SK-N-SH treated with all-trans-retinoic acid at 6 μM for 48 hours (cell line): ENCODE measurements at regions not wholly inside any gene's neighbourhood (a gene's known extent, or its start where the extent isn't known, plus 50 kb on each side); places are given as distances from the start of the nearest gene placed in this dataset.

Experiments used
- CSRNP3 ChIP-seq: fragments of 250-450 bp; sonication (Bioruptor Pico); IDR thresholded peaks from 2 replicates; pipeline ENCODE4 v1.5.1; 2021; ENCODE audit warnings: mild to moderate bottlenecking, moderate library complexity
- PATZ1 ChIP-seq: fragments of 250-450 bp; sonication (Bioruptor Pico); IDR thresholded peaks from 2 replicates; pipeline ENCODE4 v1.8.0; 2020; ENCODE audit warnings: mild to moderate bottlenecking, moderate library complexity, borderline replicate concordance
- SNAI2 ChIP-seq: fragments of 250-450 bp; sonication (Bioruptor Pico); IDR thresholded peaks from 2 replicates; pipeline ENCODE4 v1.5.0; 2020; ENCODE audit warnings: mild to moderate bottlenecking, moderate library complexity
- ZFP3 ChIP-seq: fragments of 250-450 bp; sonication (Bioruptor Pico); IDR thresholded peaks from 2 replicates; pipeline ENCODE4 v1.5.0; 2020; ENCODE audit warnings: mild to moderate bottlenecking, moderate library complexity
- ZFP30 ChIP-seq: fragments of 450-650 bp; formaldehyde crosslinking; IDR thresholded peaks from 2 replicates; pipeline ENCODE4 v1.5.0; 2022; ENCODE audit warnings: mild to moderate bottlenecking, moderate library complexity
- ZNF565 ChIP-seq: fragments of 450-650 bp; formaldehyde crosslinking; conservative IDR thresholded peaks from 2 replicates; pipeline ENCODE4 v1.5.0; 2020; ENCODE audit warnings: low read depth, mild to moderate bottlenecking, moderate library complexity
- ZNF8 ChIP-seq: fragments of 450-650 bp; formaldehyde crosslinking; IDR thresholded peaks from 2 replicates; pipeline ENCODE4 v1.5.0; 2020; ENCODE audit warnings: mild to moderate bottlenecking, moderate library complexity
- TF ChIP-seq, protein P1 (sequence below): fragments of 250-450 bp; sonication (Bioruptor Pico); IDR thresholded peaks from 2 replicates; pipeline ENCODE4 v1.8.0; 2021; ENCODE audit warnings: low read depth, mild to moderate bottlenecking, moderate library complexity, borderline replicate concordance
- TF ChIP-seq, protein P2 (sequence below): fragments of 250-450 bp; sonication (Bioruptor Pico); IDR thresholded peaks from 2 replicates; pipeline ENCODE4 v1.5.0; 2020; ENCODE audit warnings: mild to moderate bottlenecking, moderate library complexity

- TF ChIP-seq ZNF565 (no peak), ZFP30 (CRISPR knock-in tag) (no peak), SNAI2 (no peak), PATZ1 (CRISPR knock-in tag) (no peak), ZNF8 (CRISPR knock-in tag) (no peak), ZFP3 (CRISPR knock-in tag) (no peak), CSRNP3 (CRISPR knock-in tag) (no peak)
- TF ChIP-seq, protein P1, sequence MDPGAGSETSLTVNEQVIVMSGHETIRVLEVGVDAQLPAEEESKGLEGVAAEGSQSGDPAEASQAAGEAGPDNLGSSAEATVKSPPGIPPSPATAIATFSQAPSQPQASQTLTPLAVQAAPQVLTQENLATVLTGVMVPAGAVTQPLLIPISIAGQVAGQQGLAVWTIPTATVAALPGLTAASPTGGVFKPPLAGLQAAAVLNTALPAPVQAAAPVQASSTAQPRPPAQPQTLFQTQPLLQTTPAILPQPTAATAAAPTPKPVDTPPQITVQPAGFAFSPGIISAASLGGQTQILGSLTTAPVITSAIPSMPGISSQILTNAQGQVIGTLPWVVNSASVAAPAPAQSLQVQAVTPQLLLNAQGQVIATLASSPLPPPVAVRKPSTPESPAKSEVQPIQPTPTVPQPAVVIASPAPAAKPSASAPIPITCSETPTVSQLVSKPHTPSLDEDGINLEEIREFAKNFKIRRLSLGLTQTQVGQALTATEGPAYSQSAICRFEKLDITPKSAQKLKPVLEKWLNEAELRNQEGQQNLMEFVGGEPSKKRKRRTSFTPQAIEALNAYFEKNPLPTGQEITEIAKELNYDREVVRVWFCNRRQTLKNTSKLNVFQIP (CRISPR knock-in tag): no peak
- TF ChIP-seq, protein P2, sequence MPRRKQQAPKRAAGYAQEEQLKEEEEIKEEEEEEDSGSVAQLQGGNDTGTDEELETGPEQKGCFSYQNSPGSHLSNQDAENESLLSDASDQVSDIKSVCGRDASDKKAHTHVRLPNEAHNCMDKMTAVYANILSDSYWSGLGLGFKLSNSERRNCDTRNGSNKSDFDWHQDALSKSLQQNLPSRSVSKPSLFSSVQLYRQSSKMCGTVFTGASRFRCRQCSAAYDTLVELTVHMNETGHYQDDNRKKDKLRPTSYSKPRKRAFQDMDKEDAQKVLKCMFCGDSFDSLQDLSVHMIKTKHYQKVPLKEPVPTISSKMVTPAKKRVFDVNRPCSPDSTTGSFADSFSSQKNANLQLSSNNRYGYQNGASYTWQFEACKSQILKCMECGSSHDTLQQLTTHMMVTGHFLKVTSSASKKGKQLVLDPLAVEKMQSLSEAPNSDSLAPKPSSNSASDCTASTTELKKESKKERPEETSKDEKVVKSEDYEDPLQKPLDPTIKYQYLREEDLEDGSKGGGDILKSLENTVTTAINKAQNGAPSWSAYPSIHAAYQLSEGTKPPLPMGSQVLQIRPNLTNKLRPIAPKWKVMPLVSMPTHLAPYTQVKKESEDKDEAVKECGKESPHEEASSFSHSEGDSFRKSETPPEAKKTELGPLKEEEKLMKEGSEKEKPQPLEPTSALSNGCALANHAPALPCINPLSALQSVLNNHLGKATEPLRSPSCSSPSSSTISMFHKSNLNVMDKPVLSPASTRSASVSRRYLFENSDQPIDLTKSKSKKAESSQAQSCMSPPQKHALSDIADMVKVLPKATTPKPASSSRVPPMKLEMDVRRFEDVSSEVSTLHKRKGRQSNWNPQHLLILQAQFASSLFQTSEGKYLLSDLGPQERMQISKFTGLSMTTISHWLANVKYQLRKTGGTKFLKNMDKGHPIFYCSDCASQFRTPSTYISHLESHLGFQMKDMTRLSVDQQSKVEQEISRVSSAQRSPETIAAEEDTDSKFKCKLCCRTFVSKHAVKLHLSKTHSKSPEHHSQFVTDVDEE (CRISPR knock-in tag): no peak
Measured at GRCh38 chr4:178198691-178199090, 756.5 kb upstream of the AGA start.
